Panc1 (cell line): ENCODE measurements at regions not wholly inside any gene's neighbourhood (a gene's known extent, or its start where the extent isn't known, plus 50 kb on each side); places are given as distances from the start of the nearest gene placed in this dataset.

ENCODE experiments used
- POLR2AphosphoS5 ChIP-seq: IDR thresholded peaks from 2 replicates; pipeline ENCODE4 v1.6.1; 2012; ENCODE audit warnings: mild to moderate bottlenecking, low read depth, low read length, moderate library complexity
- SIN3A ChIP-seq: IDR thresholded peaks from 2 replicates; pipeline ENCODE4 v1.6.1; 2012; ENCODE audit warnings: low read depth, mild to moderate bottlenecking, low read length, moderate library complexity, borderline replicate concordance; ENCODE audit not compliant: insufficient read depth
- TCF7L2 ChIP-seq: IDR thresholded peaks from 2 replicates; pipeline ENCODE4 v1.6.1; 2011; ENCODE audit warnings: mild to moderate bottlenecking, low read depth, low read length, inconsistent platforms
- TF ChIP-seq, protein P1 (sequence below): fragments of 450-650 bp; IDR thresholded peaks from 2 replicates; pipeline ENCODE4 v1.5.1; 2017; ENCODE audit warnings: mild to moderate bottlenecking
- TF ChIP-seq, protein P2 (sequence below), 2 experiments: IDR thresholded peaks; 2 replicates each; pipeline ENCODE4 v1.6.1; 2011 to 2012; ENCODE audit warnings: low read depth in 2 of 2, control low read depth in 1 of 2, low read length in 1 of 2, mild to moderate bottlenecking in 1 of 2, moderate library complexity in 1 of 2; ENCODE audit not compliant: insufficient read depth in 1 of 2

DNA sequence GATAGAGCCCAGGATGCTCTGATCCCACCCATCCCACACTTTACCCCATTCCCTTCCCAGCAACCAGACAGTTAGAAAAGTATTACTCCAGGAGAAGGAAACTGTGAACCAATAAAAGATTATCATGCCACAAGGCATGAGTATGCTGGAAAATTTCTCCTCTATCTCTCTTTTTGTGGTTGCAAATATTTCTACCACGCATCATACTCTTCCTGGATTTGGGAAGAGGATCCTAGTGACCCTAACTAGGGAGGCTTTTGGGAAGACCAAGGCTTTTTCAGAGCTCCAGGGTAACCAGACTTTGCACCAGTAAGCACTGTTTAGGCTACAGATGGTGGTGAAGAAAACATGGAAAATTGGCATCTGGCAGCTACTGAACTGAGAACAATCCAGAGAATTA, 257.6 kb upstream of the CLNK start:
- TF ChIP-seq, protein P1, sequence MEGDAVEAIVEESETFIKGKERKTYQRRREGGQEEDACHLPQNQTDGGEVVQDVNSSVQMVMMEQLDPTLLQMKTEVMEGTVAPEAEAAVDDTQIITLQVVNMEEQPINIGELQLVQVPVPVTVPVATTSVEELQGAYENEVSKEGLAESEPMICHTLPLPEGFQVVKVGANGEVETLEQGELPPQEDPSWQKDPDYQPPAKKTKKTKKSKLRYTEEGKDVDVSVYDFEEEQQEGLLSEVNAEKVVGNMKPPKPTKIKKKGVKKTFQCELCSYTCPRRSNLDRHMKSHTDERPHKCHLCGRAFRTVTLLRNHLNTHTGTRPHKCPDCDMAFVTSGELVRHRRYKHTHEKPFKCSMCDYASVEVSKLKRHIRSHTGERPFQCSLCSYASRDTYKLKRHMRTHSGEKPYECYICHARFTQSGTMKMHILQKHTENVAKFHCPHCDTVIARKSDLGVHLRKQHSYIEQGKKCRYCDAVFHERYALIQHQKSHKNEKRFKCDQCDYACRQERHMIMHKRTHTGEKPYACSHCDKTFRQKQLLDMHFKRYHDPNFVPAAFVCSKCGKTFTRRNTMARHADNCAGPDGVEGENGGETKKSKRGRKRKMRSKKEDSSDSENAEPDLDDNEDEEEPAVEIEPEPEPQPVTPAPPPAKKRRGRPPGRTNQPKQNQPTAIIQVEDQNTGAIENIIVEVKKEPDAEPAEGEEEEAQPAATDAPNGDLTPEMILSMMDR = no peak
- TF ChIP-seq POLR2AphosphoS5 = no peak
- TF ChIP-seq, protein P2, sequence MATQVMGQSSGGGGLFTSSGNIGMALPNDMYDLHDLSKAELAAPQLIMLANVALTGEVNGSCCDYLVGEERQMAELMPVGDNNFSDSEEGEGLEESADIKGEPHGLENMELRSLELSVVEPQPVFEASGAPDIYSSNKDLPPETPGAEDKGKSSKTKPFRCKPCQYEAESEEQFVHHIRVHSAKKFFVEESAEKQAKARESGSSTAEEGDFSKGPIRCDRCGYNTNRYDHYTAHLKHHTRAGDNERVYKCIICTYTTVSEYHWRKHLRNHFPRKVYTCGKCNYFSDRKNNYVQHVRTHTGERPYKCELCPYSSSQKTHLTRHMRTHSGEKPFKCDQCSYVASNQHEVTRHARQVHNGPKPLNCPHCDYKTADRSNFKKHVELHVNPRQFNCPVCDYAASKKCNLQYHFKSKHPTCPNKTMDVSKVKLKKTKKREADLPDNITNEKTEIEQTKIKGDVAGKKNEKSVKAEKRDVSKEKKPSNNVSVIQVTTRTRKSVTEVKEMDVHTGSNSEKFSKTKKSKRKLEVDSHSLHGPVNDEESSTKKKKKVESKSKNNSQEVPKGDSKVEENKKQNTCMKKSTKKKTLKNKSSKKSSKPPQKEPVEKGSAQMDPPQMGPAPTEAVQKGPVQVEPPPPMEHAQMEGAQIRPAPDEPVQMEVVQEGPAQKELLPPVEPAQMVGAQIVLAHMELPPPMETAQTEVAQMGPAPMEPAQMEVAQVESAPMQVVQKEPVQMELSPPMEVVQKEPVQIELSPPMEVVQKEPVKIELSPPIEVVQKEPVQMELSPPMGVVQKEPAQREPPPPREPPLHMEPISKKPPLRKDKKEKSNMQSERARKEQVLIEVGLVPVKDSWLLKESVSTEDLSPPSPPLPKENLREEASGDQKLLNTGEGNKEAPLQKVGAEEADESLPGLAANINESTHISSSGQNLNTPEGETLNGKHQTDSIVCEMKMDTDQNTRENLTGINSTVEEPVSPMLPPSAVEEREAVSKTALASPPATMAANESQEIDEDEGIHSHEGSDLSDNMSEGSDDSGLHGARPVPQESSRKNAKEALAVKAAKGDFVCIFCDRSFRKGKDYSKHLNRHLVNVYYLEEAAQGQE (IDR thresholded peaks at IDR 0.05; ENCODE audit: insufficient read depth in 1 of 2, low read depth in 2 of 2, low read length in 1 of 2) = no peak
- TF ChIP-seq TCF7L2 = no peak
- TF ChIP-seq SIN3A = no peak
